A549 (cell line): ENCODE measurements at regions not wholly inside any gene's neighbourhood (a gene's known extent, or its start where the extent isn't known, plus 50 kb on each side); places are given as distances from the start of the nearest gene placed in this dataset.

Source experiments
- BHLHE40 ChIP-seq: IDR thresholded peaks from 2 replicates; pipeline ENCODE4 v1.6.1; 2012; ENCODE audit warnings: low read depth, low read length, inconsistent platforms
- CBX2 ChIP-seq: fragments of 200-600 bp; sonication (generic); IDR thresholded peaks from 2 replicates; pipeline ENCODE4 v1.6.1; 2016; ENCODE audit warnings: low read depth, mild to moderate bottlenecking, borderline replicate concordance
- CBX8 ChIP-seq: fragments of 200-600 bp; sonication (generic); IDR thresholded peaks from 2 replicates; pipeline ENCODE4 v1.6.1; 2016
- CHD4 ChIP-seq: fragments of 200-600 bp; sonication (generic); IDR thresholded peaks from 2 replicates; pipeline ENCODE4 v1.6.1; 2016; ENCODE audit warnings: antibody characterized with exemption, mild to moderate bottlenecking, borderline replicate concordance
- CTCF ChIP-seq: fragments of >200 bp; sonication (Bioruptor Twin); formaldehyde crosslinking; IDR thresholded peaks from 3 replicates; pipeline ENCODE4 v1.5.1; 2016
- FOSL2 ChIP-seq, 2 experiments: fragments of 450-650 bp in 1 of 2; fragments of >200 bp in 1 of 2; sonication (Bioruptor Twin) in 1 of 2; formaldehyde crosslinking; IDR thresholded peaks; 2 replicates each; pipeline versions ENCODE4 v1.5.0 to v1.6.1; 2016 to 2020; ENCODE audit warnings: mild to moderate bottlenecking in 1 of 2, moderate library complexity in 1 of 2
- JUNB ChIP-seq: fragments of >200 bp; sonication (Bioruptor Twin); formaldehyde crosslinking; IDR thresholded peaks from 2 replicates; pipeline ENCODE4 v1.6.1; 2016
- NR3C1 ChIP-seq: fragments of >200 bp; sonication (Bioruptor Twin); formaldehyde crosslinking; IDR thresholded peaks from 3 replicates; pipeline ENCODE4 v1.6.1; 2017
- POLR2A ChIP-seq: IDR thresholded peaks from 2 replicates; pipeline ENCODE4 v1.6.1; 2012; ENCODE audit warnings: mild to moderate bottlenecking, low read length
- RFX5 ChIP-seq: fragments of 450-650 bp; IDR thresholded peaks from 2 replicates; pipeline ENCODE4 v1.7.1; 2014; ENCODE audit warnings: antibody characterized with exemption, mild to moderate bottlenecking, moderate library complexity
- SMC3 ChIP-seq: fragments of >200 bp; sonication (Bioruptor Twin); formaldehyde crosslinking; IDR thresholded peaks from 3 replicates; pipeline ENCODE4 v1.6.1; 2018; ENCODE audit warnings: inconsistent platforms
- ZNF302 ChIP-seq: fragments of 250-450 bp; sonication (Bioruptor Pico); IDR thresholded peaks from 2 replicates; pipeline ENCODE4 v1.9.0; 2021; ENCODE audit warnings: inconsistent platforms, mild to moderate bottlenecking, moderate library complexity
- TF ChIP-seq, protein P1 (sequence below): fragments of 450-650 bp; IDR thresholded peaks from 2 replicates; pipeline ENCODE4 v1.6.1; 2014; ENCODE audit warnings: antibody characterized with exemption

GRCh38 chr2:217068677-217069250, 208.9 kb upstream of the TNP1 start:
- TF ChIP-seq CTCF (no peak), RFX5 (no peak), POLR2A (no peak), CBX2 (no peak), SMC3 (no peak), ZNF302 (CRISPR knock-in tag) (no peak), JUNB (no peak), CHD4 (no peak), CBX8 (no peak), FOSL2 (IDR thresholded peaks at IDR 0.05) (no peak), FOSL2 (CRISPR knock-in tag; IDR thresholded peaks at IDR 0.05) (no peak), NR3C1 (no peak), BHLHE40 (no peak)
- TF ChIP-seq, protein P1, sequence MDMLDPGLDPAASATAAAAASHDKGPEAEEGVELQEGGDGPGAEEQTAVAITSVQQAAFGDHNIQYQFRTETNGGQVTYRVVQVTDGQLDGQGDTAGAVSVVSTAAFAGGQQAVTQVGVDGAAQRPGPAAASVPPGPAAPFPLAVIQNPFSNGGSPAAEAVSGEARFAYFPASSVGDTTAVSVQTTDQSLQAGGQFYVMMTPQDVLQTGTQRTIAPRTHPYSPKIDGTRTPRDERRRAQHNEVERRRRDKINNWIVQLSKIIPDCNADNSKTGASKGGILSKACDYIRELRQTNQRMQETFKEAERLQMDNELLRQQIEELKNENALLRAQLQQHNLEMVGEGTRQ, result no peak
